SH-SY5Y (cell line): ENCODE measurements at regions not wholly inside any gene's neighbourhood (a gene's known extent, or its start where the extent isn't known, plus 50 kb on each side); places are given as distances from the start of the nearest gene placed in this dataset.

Experiments used
- GATA2 ChIP-seq: IDR thresholded peaks from 2 replicates; pipeline ENCODE4 v1.6.1; 2011; ENCODE audit warnings: mild to moderate bottlenecking, low read depth, low read length
- GATA3 ChIP-seq: IDR thresholded peaks from 2 replicates; pipeline ENCODE4 v1.6.1; 2011; ENCODE audit warnings: low read depth, mild to moderate bottlenecking, low read length, moderate library complexity

DNA sequence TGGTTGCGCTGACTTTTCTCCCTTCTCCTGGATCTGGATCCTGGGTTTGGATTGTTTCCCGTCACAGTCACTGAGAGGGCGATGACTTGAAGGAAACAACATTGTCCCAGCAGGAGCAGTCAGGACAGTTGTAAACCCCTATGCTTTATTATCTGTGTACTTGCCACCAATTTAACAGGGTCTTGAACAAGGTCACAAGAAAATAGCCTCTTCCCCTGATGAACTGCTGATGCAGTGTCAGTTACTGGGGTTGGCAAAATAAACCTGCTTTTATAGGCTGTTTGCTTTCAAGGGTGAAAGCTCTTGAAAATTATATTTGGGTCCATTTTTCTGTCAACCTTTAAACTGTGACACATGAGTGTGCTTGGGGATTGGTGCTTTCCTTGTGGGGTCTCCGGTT lies 238.9 kb downstream of the ACTR3B start:
- TF ChIP-seq GATA2 (no peak), GATA3 (no peak)
